CD14-positive monocyte (primary cell): ENCODE measurements at regions not wholly inside any gene's neighbourhood (a gene's known extent, or its start where the extent isn't known, plus 50 kb on each side); places are given as distances from the start of the nearest gene placed in this dataset.
"Not testable (repeated sequence)": the region's sequence is repeated elsewhere in the genome, so short reads cannot be mapped to it uniquely, and the experiment has no call there.

Experiments used
- DNase-seq, 3 donors: peaks; one replicate each; pipeline ENCODE4 v3.0.0-alpha.2; 2011 to 2022
- H2AFZ ChIP-seq: 2 replicates; pipeline ENCODE4 v1.6.0; 2012; ENCODE audit warnings: mild to moderate bottlenecking, low read depth, low read length, inconsistent platforms; ENCODE audit not compliant: insufficient read depth, poor library complexity, severe bottlenecking
- H3K27ac ChIP-seq, 2 donors: 1 replicate in 1 of 2; 2 replicates in 1 of 2; pipeline ENCODE4 v1.5.1; 2012 to 2013; ENCODE audit warnings: low read length in 2 of 2, control low read depth in 1 of 2, inconsistent platforms in 1 of 2, low read depth in 1 of 2, mild to moderate bottlenecking in 1 of 2
- H3K27me3 ChIP-seq, 2 donors: one replicate each; pipeline versions ENCODE4 v1.6.0 to v1.6.1; 2011 to 2013; ENCODE audit warnings: low read length in 2 of 2; ENCODE audit not compliant: control insufficient read depth in 2 of 2, insufficient read depth in 2 of 2
- H3K36me3 ChIP-seq, 2 donors: replicated peaks in 1 of 2; 1 replicate in 1 of 2; 2 replicates in 1 of 2; pipeline versions ENCODE4 v1.5.1 to v1.6.1; 2012 to 2013; ENCODE audit warnings: low read length in 2 of 2, control low read depth in 1 of 2, inconsistent platforms in 1 of 2, mild to moderate bottlenecking in 1 of 2; ENCODE audit not compliant: insufficient read depth in 2 of 2, control insufficient read depth in 1 of 2
- H3K4me1 ChIP-seq, 2 donors: 1 replicate in 1 of 2; 2 replicates in 1 of 2; pipeline versions ENCODE4 v1.5.1 to v1.6.1; 2012 to 2013; ENCODE audit warnings: low read length in 2 of 2, control low read depth in 1 of 2, inconsistent platforms in 1 of 2, mild to moderate bottlenecking in 1 of 2, moderate library complexity in 1 of 2; ENCODE audit not compliant: insufficient read depth in 2 of 2, control insufficient read depth in 1 of 2
- H3K4me2 ChIP-seq: replicated peaks from 2 replicates; pipeline ENCODE3; 2012; ENCODE audit warnings: low read length, moderate library complexity, mild to moderate bottlenecking; ENCODE audit not compliant: poor library complexity, severe bottlenecking; ENCODE audit errors: extremely low read depth
- H3K4me3 ChIP-seq, 3 experiments: fragments of 200-600 bp in 1 of 3; sonication (generic) in 1 of 3; replicated peaks in 1 of 3; 1 replicate in 2 of 3; 2 replicates in 1 of 3; pipeline ENCODE4 v1.5.1; 2011 to 2013; ENCODE audit warnings: low read length in 3 of 3, mild to moderate bottlenecking in 3 of 3, control low read depth in 2 of 3, low read depth in 2 of 3, inconsistent platforms in 1 of 3, moderate library complexity in 1 of 3
- H3K79me2 ChIP-seq: 2 replicates; pipeline ENCODE4 v1.6.0; 2012; ENCODE audit warnings: mild to moderate bottlenecking, control low read depth, inconsistent platforms, low read length, moderate library complexity; ENCODE audit not compliant: insufficient read depth
- H3K9ac ChIP-seq: 2 replicates; pipeline ENCODE4 v1.6.0; 2017; ENCODE audit warnings: low read length, mild to moderate bottlenecking; ENCODE audit not compliant: insufficient read depth, poor library complexity, severe bottlenecking
- H3K9me3 ChIP-seq, 2 donors: replicated peaks in 1 of 2; 1 replicate in 1 of 2; 2 replicates in 1 of 2; pipeline versions ENCODE4 v1.5.1 to v1.6.1; 2012 to 2013; ENCODE audit warnings: low read length in 2 of 2, control low read depth in 1 of 2; ENCODE audit not compliant: control insufficient read depth in 1 of 2, insufficient read depth in 1 of 2
- H4K20me1 ChIP-seq: 2 replicates; pipeline ENCODE4 v1.6.0; 2012; ENCODE audit warnings: mild to moderate bottlenecking, low read length, control low read depth, moderate library complexity; ENCODE audit not compliant: insufficient read depth
- H3K27ac Mint-ChIP-seq, 7 donors: one replicate each; pipeline ENCODE4 v1.8.0; 2020; ENCODE audit warnings: mild to moderate bottlenecking in 7 of 7, mixed read lengths in 7 of 7, moderate library complexity in 6 of 7, inconsistent platforms in 2 of 7
- H3K27me3 Mint-ChIP-seq, 3 donors: one replicate each; pipeline ENCODE4 v1.8.0; 2021 to 2022; ENCODE audit warnings: low read depth in 3 of 3, mild to moderate bottlenecking in 3 of 3, mixed read lengths in 3 of 3, moderate library complexity in 3 of 3, inconsistent platforms in 1 of 3
- H3K36me3 Mint-ChIP-seq, 2 donors: one replicate each; pipeline ENCODE4 v1.8.0; 2020; ENCODE audit warnings: mixed read lengths in 2 of 2, inconsistent platforms in 1 of 2, mild to moderate bottlenecking in 1 of 2
- H3K4me1 Mint-ChIP-seq: one replicate; pipeline ENCODE4 v1.8.0; 2020; ENCODE audit warnings: mild to moderate bottlenecking, mixed read lengths
- H3K4me3 Mint-ChIP-seq, 2 donors: one replicate each; pipeline ENCODE4 v1.8.0; 2020; ENCODE audit warnings: mild to moderate bottlenecking in 2 of 2, mixed read lengths in 2 of 2, moderate library complexity in 1 of 2
- H3K9me3 Mint-ChIP-seq, 7 donors: one replicate each; pipeline ENCODE4 v1.8.0; 2020 to 2022; ENCODE audit warnings: mixed read lengths in 7 of 7, mild to moderate bottlenecking in 6 of 7, moderate library complexity in 6 of 7, inconsistent platforms in 2 of 7
- CTCF ChIP-seq: fragments of 200-600 bp; IDR thresholded peaks from one replicate; pipeline ENCODE4 v1.8.0; 2022; ENCODE audit warnings: antibody characterized with exemption, mild to moderate bottlenecking
- WGBS: methylation state at CpG from one replicate; pipeline ENCODE4 v1.1.5; 2013; ENCODE audit warnings: missing lambda C conversion rate; ENCODE audit not compliant: insufficient coverage; 5-methylcytosine and 5-hydroxymethylcytosine counted together
- intact Hi-C, 2 donors: fragments of 100-400 bp; cut with micrococcal nuclease; formaldehyde crosslinking; loops; one replicate each; pipeline versions ENCODE4 v1.15.0 to v1.15.1; 2023

GRCh38 chr13:50745542-50746115 is 97.9 kb downstream of the DLEU7 start:
- intact Hi-C loops, result no loop called here
- H3K27me3 Mint-ChIP-seq, result peaks cover 0 to 2% (median 0%) of the 10 kb centered on the region in 3 donors
- no peak overlapping the region for H3K27ac Mint-ChIP-seq

GRCh38 chr13:50747737-50748350 is 95.6 kb downstream of the DLEU7 start:
- Mint-ChIP-seq H3K27me3 (peaks cover 0 to 3% (median 1%) of the 10 kb centered on the region in 3 donors), H3K27ac (no peak overlapping the region), H3K4me3 (no peak overlapping the region), H3K36me3 (peaks cover 0 to 3% of the 10 kb centered on the region in 2 donors), H3K9me3 (peaks cover 0 to 7% (median 4%) of the 10 kb centered on the region in 7 donors), H3K4me1 (peaks cover 19% of the 10 kb centered on the region)
- intact Hi-C loops, result no loop called here
- Histone ChIP-seq H3K79me2 (no peaks in the 10 kb centered on the region), H3K4me1 (no peaks in the 10 kb centered on the region), H3K4me2 (no peak overlapping the region), H2AFZ (no peak overlapping the region), H3K27me3 (no peaks in the 10 kb centered on the region), H3K36me3 (no peaks in the 10 kb centered on the region), H3K9ac (no peak overlapping the region), H3K9me3 (no peaks in the 10 kb centered on the region), H3K4me3 (no peak overlapping the region), H3K27ac (no peak overlapping the region), H4K20me1 (no peaks in the 10 kb centered on the region)
- DNase-seq, result no peak
- 100% methylated on average over 1 of the region's 3 CpGs for WGBS
- no peak for TF ChIP-seq CTCF

More at GRCh38 chr13:50745542-50746115, 97.9 kb downstream of the DLEU7 start:
- H3K4me3 ChIP-seq, result no peak overlapping the region
- H3K27ac ChIP-seq, result no peak overlapping the region
- no peaks in the 10 kb centered on the region for H3K27me3 ChIP-seq
- no peak overlapping the region for H3K9ac ChIP-seq
- no peak overlapping the region for H3K4me2 ChIP-seq
- peaks cover 0 to 9% (median 5%) of the 10 kb centered on the region in 7 donors for H3K9me3 Mint-ChIP-seq
- TF ChIP-seq CTCF, result no peak
- no peaks in the 10 kb centered on the region for H3K36me3 ChIP-seq
- peaks cover 7% of the 10 kb centered on the region for H3K4me1 Mint-ChIP-seq
- no peak overlapping the region for H2AFZ ChIP-seq
- 83% methylated on average over 1 of the region's 4 CpGs for WGBS
- peaks cover 0 to 3% of the 10 kb centered on the region in 2 donors for H3K36me3 Mint-ChIP-seq
- DNase-seq, result no peak
- no peaks in the 10 kb centered on the region for H3K9me3 ChIP-seq
- no peaks in the 10 kb centered on the region for H4K20me1 ChIP-seq
- H3K4me3 Mint-ChIP-seq, result no peak overlapping the region
- no peaks in the 10 kb centered on the region for H3K79me2 ChIP-seq
- no peaks in the 10 kb centered on the region for H3K4me1 ChIP-seq

- Mint-ChIP-seq H3K36me3 (peaks cover 3 to 22% of the 10 kb centered on the region in 2 donors), H3K27ac (peak overlapping the region in 1 of 7 donors; percentile 35), H3K4me1 (peaks cover 15% of the 10 kb centered on the region), H3K9me3 (peaks cover 5 to 24% (median 14%) of the 10 kb centered on the region in 7 donors)
- H2AFZ ChIP-seq, intact Hi-C loops, H3K36me3 ChIP-seq, H3K27ac ChIP-seq, H3K79me2 ChIP-seq, H4K20me1 ChIP-seq, H3K27me3 ChIP-seq, H3K4me1 ChIP-seq, H3K4me2 ChIP-seq, H3K27me3 Mint-ChIP-seq, H3K9ac ChIP-seq, H3K4me3 Mint-ChIP-seq, DNase-seq, H3K4me3 ChIP-seq: not testable (repeated sequence)
- 95% methylated on average over 16 of the region's 17 CpGs for WGBS
- peaks cover 0 to 16% of the 10 kb centered on the region in 2 donors for H3K9me3 ChIP-seq
Observed at GRCh38 chr13:50753221-50753620, 90.3 kb downstream of the DLEU7 start.
